Keratinocyte (primary cell): ENCODE measurements at regions not wholly inside any gene's neighbourhood (a gene's known extent, or its start where the extent isn't known, plus 50 kb on each side); places are given as distances from the start of the nearest gene placed in this dataset.

Source experiments
- DNase-seq: peaks from one replicate; pipeline ENCODE4 v3.0.0-alpha.2; 2011; ENCODE audit warnings: low read depth, missing footprints, low spot score
- FAIRE-seq: peaks from 2 replicates; lab custom pipeline; 2011; peaks lifted over from hg19 to GRCh38; lab: Jason Lieb, UNC
- H2AFZ ChIP-seq: 2 replicates; pipeline ENCODE4 v1.6.0; 2012; ENCODE audit warnings: low read length, control low read depth, inconsistent platforms; ENCODE audit not compliant: control insufficient read depth
- H3K27ac ChIP-seq: 2 replicates; pipeline ENCODE4 v1.5.1; 2011; ENCODE audit warnings: low read length; ENCODE audit not compliant: control insufficient read depth, insufficient read depth
- H3K27me3 ChIP-seq: 3 replicates; pipeline ENCODE4 v1.6.0; 2011; ENCODE audit warnings: low read length; ENCODE audit not compliant: control insufficient read depth, insufficient read depth; ENCODE audit errors: extremely low read depth
- H3K36me3 ChIP-seq, 2 experiments: 2 replicates in 1 of 2; 3 replicates in 1 of 2; pipeline ENCODE4 v1.5.1; 2011; ENCODE audit warnings: low read length in 2 of 2, mild to moderate bottlenecking in 1 of 2; ENCODE audit not compliant: control insufficient read depth in 2 of 2, insufficient read depth in 2 of 2; ENCODE audit errors: extremely low read depth in 1 of 2
- H3K4me1 ChIP-seq: 3 replicates; pipeline ENCODE4 v1.5.1; 2011; ENCODE audit warnings: low read length; ENCODE audit not compliant: control insufficient read depth, insufficient read depth; ENCODE audit errors: extremely low read depth
- H3K4me2 ChIP-seq: 3 replicates; pipeline ENCODE4 v1.6.0; 2011; ENCODE audit warnings: low read depth, low read length; ENCODE audit not compliant: control insufficient read depth, insufficient read depth; ENCODE audit errors: extremely low read depth
- H3K4me3 ChIP-seq, 3 experiments: fragments of 200-600 bp in 1 of 3; sonication (generic) in 1 of 3; 2 replicates in 2 of 3; 3 replicates in 1 of 3; pipeline ENCODE4 v1.5.1; 2011 to 2016; ENCODE audit warnings: low read length in 3 of 3, mild to moderate bottlenecking in 3 of 3, control low read depth in 2 of 3, inconsistent platforms in 1 of 3, low read depth in 1 of 3, mixed read lengths in 1 of 3, mixed run types in 1 of 3, moderate library complexity in 1 of 3; ENCODE audit not compliant: control insufficient read depth in 2 of 3, insufficient read depth in 2 of 3; ENCODE audit errors: extremely low read depth in 1 of 3
- H3K79me2 ChIP-seq: 2 replicates; pipeline ENCODE4 v1.6.0; 2012; ENCODE audit warnings: low read length; ENCODE audit not compliant: control insufficient read depth, insufficient read depth
- H3K9ac ChIP-seq: 3 replicates; pipeline ENCODE4 v1.6.0; 2011; ENCODE audit warnings: low read length; ENCODE audit not compliant: control insufficient read depth, insufficient read depth; ENCODE audit errors: extremely low read depth
- H3K9me1 ChIP-seq: 3 replicates; pipeline ENCODE4 v1.6.0; 2011; ENCODE audit warnings: low read length; ENCODE audit not compliant: control insufficient read depth, insufficient read depth; ENCODE audit errors: extremely low read depth
- H3K9me3 ChIP-seq: 2 replicates; pipeline ENCODE4 v1.5.1; 2012; ENCODE audit warnings: low read depth, low read length; ENCODE audit not compliant: control insufficient read depth
- H4K20me1 ChIP-seq: 3 replicates; pipeline ENCODE4 v1.6.0; 2011; ENCODE audit warnings: low read length; ENCODE audit not compliant: control insufficient read depth, insufficient read depth; ENCODE audit errors: extremely low read depth
- EZH2 ChIP-seq: IDR thresholded peaks from one replicate; pipeline ENCODE4 v1.6.1; 2012; ENCODE audit warnings: inconsistent platforms, mild to moderate bottlenecking, low read length, moderate library complexity
- dilution Hi-C: fragments of 300-500 bp; cut with MboI; formaldehyde crosslinking; loops from one replicate; pipeline ENCODE4 v1.7.0; 2020; ENCODE audit warnings: low sequenced_read_pairs; ENCODE audit not compliant: extremely low pct_ligation_motif_present
- TF ChIP-seq, protein P1 (sequence below), 3 experiments: IDR thresholded peaks in 1 of 3; conservative IDR thresholded peaks in 1 of 3; optimal IDR thresholded peaks in 1 of 3; 2 replicates in 2 of 3; 3 replicates in 1 of 3; pipeline versions ENCODE3 to v1.5.1; 2011; ENCODE audit warnings: low read length in 3 of 3, mild to moderate bottlenecking in 3 of 3, moderate library complexity in 2 of 3, control low read depth in 1 of 3, inconsistent platforms in 1 of 3; ENCODE audit not compliant: insufficient read depth in 2 of 3; ENCODE audit errors: extremely low read depth in 1 of 3

DNA sequence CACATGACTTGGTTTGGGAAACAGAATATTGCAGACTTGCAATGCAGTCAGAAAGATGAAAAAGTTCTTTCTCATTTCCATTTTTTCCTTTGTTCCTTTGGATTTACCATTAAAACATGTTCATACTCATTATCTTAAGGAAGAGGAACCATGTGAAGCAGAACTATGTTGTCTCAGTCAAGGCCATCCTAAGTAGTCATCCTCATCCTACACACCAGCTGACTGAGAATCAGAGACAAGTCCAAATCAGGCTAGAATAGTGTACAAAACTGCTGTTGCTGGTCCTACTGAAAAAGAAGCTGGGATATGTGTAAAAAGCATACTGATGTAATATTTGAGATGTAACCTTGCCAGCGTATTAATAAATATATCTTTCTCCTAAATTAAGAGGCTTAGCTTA, 433.4 kb downstream of the SLITRK5 start:
- FAIRE-seq (no peak), DNase-seq (no peak)
- Histone ChIP-seq H3K4me3 (no peak overlapping the region), H3K4me1 (no peaks in the 10 kb centered on the region), H3K9ac (no peak overlapping the region), H3K4me2 (no peak overlapping the region), H4K20me1 (no peaks in the 10 kb centered on the region), H3K79me2 (no peaks in the 10 kb centered on the region), H2AFZ (no peak overlapping the region), H3K27ac (no peak overlapping the region), H3K9me1 (no peaks in the 10 kb centered on the region), H3K27me3 (no peaks in the 10 kb centered on the region), H3K36me3 (no peaks in the 10 kb centered on the region), H3K9me3 (no peaks in the 10 kb centered on the region)
- dilution Hi-C loops: no loop called here
- TF ChIP-seq, protein P1, sequence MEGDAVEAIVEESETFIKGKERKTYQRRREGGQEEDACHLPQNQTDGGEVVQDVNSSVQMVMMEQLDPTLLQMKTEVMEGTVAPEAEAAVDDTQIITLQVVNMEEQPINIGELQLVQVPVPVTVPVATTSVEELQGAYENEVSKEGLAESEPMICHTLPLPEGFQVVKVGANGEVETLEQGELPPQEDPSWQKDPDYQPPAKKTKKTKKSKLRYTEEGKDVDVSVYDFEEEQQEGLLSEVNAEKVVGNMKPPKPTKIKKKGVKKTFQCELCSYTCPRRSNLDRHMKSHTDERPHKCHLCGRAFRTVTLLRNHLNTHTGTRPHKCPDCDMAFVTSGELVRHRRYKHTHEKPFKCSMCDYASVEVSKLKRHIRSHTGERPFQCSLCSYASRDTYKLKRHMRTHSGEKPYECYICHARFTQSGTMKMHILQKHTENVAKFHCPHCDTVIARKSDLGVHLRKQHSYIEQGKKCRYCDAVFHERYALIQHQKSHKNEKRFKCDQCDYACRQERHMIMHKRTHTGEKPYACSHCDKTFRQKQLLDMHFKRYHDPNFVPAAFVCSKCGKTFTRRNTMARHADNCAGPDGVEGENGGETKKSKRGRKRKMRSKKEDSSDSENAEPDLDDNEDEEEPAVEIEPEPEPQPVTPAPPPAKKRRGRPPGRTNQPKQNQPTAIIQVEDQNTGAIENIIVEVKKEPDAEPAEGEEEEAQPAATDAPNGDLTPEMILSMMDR (optimal IDR thresholded peaks at IDR 0.05 in 1 of 3, IDR thresholded peaks at IDR 0.05 in 1 of 3, conservative IDR thresholded peaks at IDR 0.05 in 1 of 3; ENCODE audit: extremely low read depth in 1 of 3, insufficient read depth in 2 of 3, low read length in 3 of 3): no peak
- TF ChIP-seq EZH2: no peak

DNA sequence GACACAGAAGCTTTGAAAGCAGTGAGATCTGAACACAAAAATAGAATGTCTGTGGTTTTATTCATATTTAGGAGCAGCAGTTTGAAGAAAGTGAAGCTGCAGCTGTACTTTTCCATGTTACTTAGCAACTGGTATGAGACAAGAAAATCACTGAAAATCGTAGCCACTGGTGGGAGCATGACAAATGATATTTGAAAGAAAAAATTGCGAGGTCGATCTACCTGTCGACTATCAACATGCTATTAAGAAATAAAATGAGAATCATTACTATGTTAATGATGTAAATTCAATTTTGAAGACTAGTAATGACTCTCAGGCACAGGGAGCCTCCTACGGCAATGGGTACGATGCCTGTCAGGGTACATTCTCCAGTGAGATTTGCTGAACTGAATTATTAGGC, 436.4 kb downstream of the SLITRK5 start:
- H3K4me3 ChIP-seq: no peak overlapping the region
- no peaks in the 10 kb centered on the region for H3K79me2 ChIP-seq
- no peak overlapping the region for H3K4me2 ChIP-seq
- dilution Hi-C loops: no loop called here
- no peak for FAIRE-seq
- DNase-seq: no peak
- H3K27me3 ChIP-seq: no peaks in the 10 kb centered on the region
- H3K9me1 ChIP-seq: no peaks in the 10 kb centered on the region
- H3K36me3 ChIP-seq: no peaks in the 10 kb centered on the region
- no peak overlapping the region for H3K9ac ChIP-seq
- TF ChIP-seq EZH2: no peak
- TF ChIP-seq, protein P1 (optimal IDR thresholded peaks at IDR 0.05 in 1 of 3, IDR thresholded peaks at IDR 0.05 in 1 of 3, conservative IDR thresholded peaks at IDR 0.05 in 1 of 3; ENCODE audit: extremely low read depth in 1 of 3, insufficient read depth in 2 of 3, low read length in 3 of 3): no peak
- H3K9me3 ChIP-seq: no peaks in the 10 kb centered on the region
- H2AFZ ChIP-seq: no peak overlapping the region
- H3K4me1 ChIP-seq: no peaks in the 10 kb centered on the region
- no peaks in the 10 kb centered on the region for H4K20me1 ChIP-seq
- no peak overlapping the region for H3K27ac ChIP-seq
